Mesendoderm (in vitro differentiated cells): ENCODE measurements at regions not wholly inside any gene's neighbourhood (a gene's known extent, or its start where the extent isn't known, plus 50 kb on each side); places are given as distances from the start of the nearest gene placed in this dataset.

ENCODE experiments used
- DNase-seq: peaks from one replicate; pipeline ENCODE4 v3.0.0; 2013
- H2AK5ac ChIP-seq: 2 replicates; pipeline ENCODE4 v1.6.1; 2013; ENCODE audit warnings: low read length, inconsistent platforms
- H2BK120ac ChIP-seq: 2 replicates; pipeline ENCODE4 v1.6.1; 2013; ENCODE audit warnings: low read depth, mild to moderate bottlenecking, low read length, moderate library complexity, mixed read lengths
- H2BK15ac ChIP-seq: replicated peaks from 2 replicates; pipeline ENCODE4 v1.6.1; 2013; ENCODE audit warnings: low read depth, mild to moderate bottlenecking, moderate library complexity
- H2BK5ac ChIP-seq: 2 replicates; pipeline ENCODE4 v1.6.1; 2013; ENCODE audit warnings: low read length, inconsistent platforms
- H3K18ac ChIP-seq: 2 replicates; pipeline ENCODE4 v1.6.1; 2013; ENCODE audit warnings: mild to moderate bottlenecking, low read length, mixed read lengths
- H3K23ac ChIP-seq: one replicate; pipeline ENCODE4 v1.6.1; 2013; ENCODE audit warnings: low read length
- H3K27ac ChIP-seq: 2 replicates; pipeline ENCODE4 v1.5.1; 2013; ENCODE audit warnings: low read depth, mild to moderate bottlenecking, inconsistent platforms, low read length, moderate library complexity
- H3K27me3 ChIP-seq: 2 replicates; pipeline ENCODE4 v1.6.1; 2013; ENCODE audit warnings: low read length, control low read depth, mild to moderate bottlenecking, inconsistent platforms; ENCODE audit not compliant: insufficient read depth, poor library complexity
- H3K36me3 ChIP-seq: 2 replicates; pipeline ENCODE4 v1.6.1; 2013; ENCODE audit warnings: low read length, inconsistent platforms; ENCODE audit not compliant: control insufficient read depth, insufficient read depth
- H3K4ac ChIP-seq: one replicate; pipeline ENCODE4 v1.6.1; 2013; ENCODE audit warnings: low read depth, mild to moderate bottlenecking, low read length, moderate library complexity
- H3K4me1 ChIP-seq: 2 replicates; pipeline ENCODE4 v1.6.1; 2013; ENCODE audit warnings: low read depth, low read length, inconsistent platforms; ENCODE audit not compliant: control insufficient read depth
- H3K4me2 ChIP-seq: 2 replicates; pipeline ENCODE4 v1.6.1; 2013; ENCODE audit warnings: low read length
- H3K4me3 ChIP-seq: 2 replicates; pipeline ENCODE4 v1.5.1; 2013; ENCODE audit warnings: mild to moderate bottlenecking, low read length
- H3K56ac ChIP-seq: one replicate; pipeline ENCODE4 v1.6.1; 2013; ENCODE audit warnings: low read length
- H3K79me1 ChIP-seq: 2 replicates; pipeline ENCODE4 v1.6.1; 2013; ENCODE audit warnings: low read length, inconsistent platforms
- H3K79me2 ChIP-seq: 2 replicates; pipeline ENCODE4 v1.6.1; 2013; ENCODE audit warnings: mild to moderate bottlenecking, low read length; ENCODE audit not compliant: control insufficient read depth, insufficient read depth
- H3K9ac ChIP-seq: 2 replicates; pipeline ENCODE4 v1.6.1; 2013; ENCODE audit warnings: low read length, inconsistent platforms
- H4K5ac ChIP-seq: one replicate; pipeline ENCODE4 v1.6.1; 2013; ENCODE audit warnings: low read length
- H4K8ac ChIP-seq: one replicate; pipeline ENCODE4 v1.6.1; 2013; ENCODE audit warnings: low read depth, mild to moderate bottlenecking, control low read depth, low read length, moderate library complexity
- WGBS: extraction: QIAGEN DNeasy Blood & Tissue Kit; methylation state at CpG from one replicate; pipeline ENCODE4 v1.1.7; 2013; ENCODE audit warnings: low lambda C conversion rate, missing lambda C conversion rate; ENCODE audit not compliant: insufficient coverage; ENCODE audit errors: extremely low coverage; 5-methylcytosine and 5-hydroxymethylcytosine counted together

GRCh38 chrX:140318296-140318695 lies 186.6 kb downstream of the SOX3 start:
- Histone ChIP-seq H3K79me2 (no peaks in the 10 kb centered on the region), H3K27me3 (no peaks in the 10 kb centered on the region), H3K4me2 (no peak overlapping the region), H2AK5ac (no peak overlapping the region), H3K4me3 (no peak overlapping the region), H2BK120ac (no peak overlapping the region), H3K23ac (no peak overlapping the region), H3K9ac (no peak overlapping the region), H4K8ac (no peak overlapping the region), H3K79me1 (no peaks in the 10 kb centered on the region), H3K56ac (no peak overlapping the region), H3K27ac (no peak overlapping the region), H4K5ac (no peak overlapping the region), H3K18ac (no peak overlapping the region), H3K4me1 (no peaks in the 10 kb centered on the region), H3K4ac (no peak overlapping the region), H3K36me3 (no peaks in the 10 kb centered on the region), H2BK15ac (no peak overlapping the region), H2BK5ac (no peak overlapping the region)
- no CpG with 5 or more reads among the region's 4 CpGs for WGBS
- peak; percentile 2 for DNase-seq

- Histone ChIP-seq H3K4ac (no peak overlapping the region), H3K9ac (no peak overlapping the region), H3K4me2 (no peak overlapping the region), H3K27me3 (no peaks in the 10 kb centered on the region), H3K79me1 (no peaks in the 10 kb centered on the region), H2BK120ac (no peak overlapping the region), H2BK5ac (no peak overlapping the region), H3K27ac (no peak overlapping the region), H3K4me3 (no peak overlapping the region), H3K36me3 (no peaks in the 10 kb centered on the region), H3K18ac (no peak overlapping the region), H3K56ac (no peak overlapping the region), H3K4me1 (no peaks in the 10 kb centered on the region), H4K8ac (no peak overlapping the region), H2BK15ac (no peak overlapping the region), H3K23ac (no peak overlapping the region), H2AK5ac (no peak overlapping the region), H3K79me2 (no peaks in the 10 kb centered on the region), H4K5ac (no peak overlapping the region)
- peak; percentile 1 for DNase-seq
- WGBS: no CpG with 5 or more reads among the region's 2 CpGs
Measured at GRCh38 chrX:140317462-140317861, 187.4 kb downstream of the SOX3 start.

GRCh38 chrX:140298960-140299825 lies 205.7 kb downstream of the SOX3 start:
- H3K36me3 ChIP-seq: no peaks in the 10 kb centered on the region

GRCh38 chrX:140297273-140297672 lies 207.6 kb downstream of the SOX3 start:
- Histone ChIP-seq H3K23ac (no peak overlapping the region), H3K4me1 (no peaks in the 10 kb centered on the region), H4K8ac (no peak overlapping the region), H3K4me3 (no peak overlapping the region), H3K79me2 (no peaks in the 10 kb centered on the region), H4K5ac (no peak overlapping the region), H3K4ac (no peak overlapping the region), H3K27me3 (no peaks in the 10 kb centered on the region), H2AK5ac (no peak overlapping the region), H3K18ac (no peak overlapping the region), H3K56ac (no peak overlapping the region), H2BK15ac (no peak overlapping the region), H3K27ac (no peak overlapping the region), H3K4me2 (no peak overlapping the region), H3K9ac (no peak overlapping the region), H2BK5ac (no peak overlapping the region), H2BK120ac (no peak overlapping the region), H3K79me1 (no peaks in the 10 kb centered on the region), H3K36me3 (no peaks in the 10 kb centered on the region)
- WGBS: no CpG with 5 or more reads among the region's 1 CpG
- DNase-seq: no peak

More at GRCh38 chrX:140298960-140299825, 205.7 kb downstream of the SOX3 start:
- no peak for DNase-seq
- Histone ChIP-seq H3K79me2 (no peaks in the 10 kb centered on the region), H3K4me2 (no peak overlapping the region), H2BK15ac (no peak overlapping the region), H3K79me1 (no peaks in the 10 kb centered on the region), H3K4me1 (no peaks in the 10 kb centered on the region), H2BK5ac (no peak overlapping the region), H3K9ac (no peak overlapping the region), H3K4me3 (no peak overlapping the region), H4K5ac (no peak overlapping the region), H3K27me3 (no peaks in the 10 kb centered on the region), H3K27ac (no peak overlapping the region), H4K8ac (no peak overlapping the region), H2BK120ac (no peak overlapping the region), H3K56ac (no peak overlapping the region), H3K18ac (no peak overlapping the region), H3K23ac (no peak overlapping the region), H2AK5ac (no peak overlapping the region), H3K4ac (no peak overlapping the region)
- WGBS: no CpG with 5 or more reads among the region's 11 CpGs

- Histone ChIP-seq H3K36me3 (no peaks in the 10 kb centered on the region), H2BK15ac (no peak overlapping the region), H2BK5ac (no peak overlapping the region), H4K8ac (no peak overlapping the region), H4K5ac (no peak overlapping the region), H3K79me2 (no peaks in the 10 kb centered on the region), H3K4me2 (no peak overlapping the region), H3K4me3 (no peak overlapping the region), H3K56ac (no peak overlapping the region), H3K4me1 (no peaks in the 10 kb centered on the region), H3K23ac (no peak overlapping the region), H3K18ac (no peak overlapping the region), H2AK5ac (no peak overlapping the region), H3K79me1 (no peaks in the 10 kb centered on the region), H2BK120ac (no peak overlapping the region), H3K9ac (no peak overlapping the region), H3K27me3 (no peaks in the 10 kb centered on the region), H3K27ac (no peak overlapping the region), H3K4ac (no peak overlapping the region)
- DNase-seq: no peak
- no CpG with 5 or more reads among the region's 1 CpG for WGBS
Measured at GRCh38 chrX:140292961-140293360, 211.9 kb downstream of the SOX3 start.

GRCh38 chrX:140292188-140292587 lies 212.7 kb downstream of the SOX3 start:
- Histone ChIP-seq H2BK120ac (no peak overlapping the region), H2BK5ac (no peak overlapping the region), H3K27me3 (no peaks in the 10 kb centered on the region), H3K36me3 (no peaks in the 10 kb centered on the region), H3K4ac (no peak overlapping the region), H3K9ac (no peak overlapping the region), H3K4me1 (no peaks in the 10 kb centered on the region), H4K5ac (no peak overlapping the region), H3K18ac (no peak overlapping the region), H3K79me2 (no peaks in the 10 kb centered on the region), H2BK15ac (no peak overlapping the region), H2AK5ac (no peak overlapping the region), H3K4me2 (no peak overlapping the region), H3K4me3 (no peak overlapping the region), H3K23ac (no peak overlapping the region), H4K8ac (no peak overlapping the region), H3K56ac (no peak overlapping the region), H3K79me1 (no peaks in the 10 kb centered on the region), H3K27ac (no peak overlapping the region)
- no peak for DNase-seq
- no CpG with 5 or more reads among the region's 2 CpGs for WGBS
